ENCODE measurements at regions not wholly inside any gene's neighbourhood (a gene's known extent, or its start where the extent isn't known, plus 50 kb on each side); places are given as distances from the start of the nearest gene placed in this dataset.

DNA sequence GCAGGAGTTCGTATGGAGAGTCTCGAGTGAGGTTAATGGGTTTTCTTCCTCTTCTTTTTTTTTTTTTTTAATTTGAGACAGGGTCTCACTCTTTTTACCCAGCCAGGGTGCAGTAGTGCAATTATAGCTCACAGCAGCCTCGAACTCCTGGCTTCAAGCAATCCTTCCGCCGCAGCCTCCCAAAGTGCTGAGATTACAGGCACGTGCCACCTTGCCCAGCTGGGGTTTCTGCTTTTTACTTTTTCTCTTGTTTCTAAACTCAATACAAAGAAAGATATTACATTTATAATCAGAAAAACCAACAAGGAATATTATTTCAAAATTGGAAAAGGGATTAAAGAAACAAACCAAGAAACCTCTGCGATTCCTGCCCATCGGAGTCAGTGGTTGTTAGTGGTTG, 175.9 kb downstream of the SEC14L1 start:
- no peak for TF ChIP-seq CTCF (IDR thresholded peaks at IDR 0.05; ENCODE audit: insufficient read depth, low read length, poor library complexity, severe bottlenecking)
- H3K4me3 ChIP-seq (replicated peaks; ENCODE audit: low read depth, low read length), result no peak overlapping the region
- no peaks in the 10 kb centered on the region for H3K27me3 ChIP-seq (replicated peaks; ENCODE audit: control insufficient read depth, insufficient read depth, low read length)
- no peak for DNase-seq (ENCODE audit: extremely low read depth, insufficient read length)
- no peaks in the 10 kb centered on the region for H3K36me3 ChIP-seq (ENCODE audit: control insufficient read depth, insufficient read depth, low read length)

DNA sequence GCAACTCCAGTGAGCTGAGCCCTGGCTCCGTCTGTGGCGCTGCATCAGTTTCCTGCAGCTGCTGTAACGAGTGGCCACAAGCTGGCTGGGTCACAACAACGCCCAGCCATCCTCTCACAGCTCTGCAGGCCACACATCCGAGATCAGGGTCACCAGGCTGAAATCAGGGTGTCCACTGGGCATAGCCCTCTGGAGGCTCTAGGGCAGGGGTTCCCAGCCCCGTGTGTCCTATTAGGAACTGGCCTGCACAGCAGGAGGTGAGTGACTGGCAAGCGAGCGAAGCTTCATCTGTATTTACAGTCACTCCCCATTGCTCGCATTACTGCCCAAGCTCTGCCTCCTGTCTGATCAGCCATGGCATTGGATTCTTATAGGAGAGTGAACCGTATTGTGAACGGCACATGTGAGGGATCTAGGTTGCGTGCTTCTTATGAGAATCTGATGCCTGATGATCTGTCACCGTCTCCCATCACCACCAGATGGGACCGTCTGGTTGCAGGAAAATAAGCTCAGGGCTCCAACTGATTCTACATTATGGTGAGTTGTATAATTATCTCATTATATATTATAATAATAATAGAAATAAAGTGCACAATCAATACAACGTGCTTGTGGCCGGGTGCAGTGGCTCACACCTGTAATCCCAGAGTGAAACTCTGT, 176.5 kb downstream of the SEC14L1 start:
- no peaks in the 10 kb centered on the region for H3K36me3 ChIP-seq (ENCODE audit: control insufficient read depth, insufficient read depth, low read length)

GRCh38 chr17:77318021-77318420, 177.3 kb downstream of the SEC14L1 start:
- no peak for DNase-seq (ENCODE audit: extremely low read depth, insufficient read length)
- Histone ChIP-seq H3K27me3 (replicated peaks; ENCODE audit: control insufficient read depth, insufficient read depth, low read length) (no peaks in the 10 kb centered on the region), H3K4me3 (replicated peaks; ENCODE audit: low read depth, low read length) (no peak overlapping the region), H3K36me3 (ENCODE audit: control insufficient read depth, insufficient read depth, low read length) (no peaks in the 10 kb centered on the region)
- TF ChIP-seq CTCF (IDR thresholded peaks at IDR 0.05; ENCODE audit: insufficient read depth, low read length, poor library complexity, severe bottlenecking), result no peak

More for the DNA sequence above, 176.5 kb downstream of the SEC14L1 start:
- no peaks in the 10 kb centered on the region for H3K27me3 ChIP-seq (replicated peaks; ENCODE audit: control insufficient read depth, insufficient read depth, low read length)
- no peak overlapping the region for H3K4me3 ChIP-seq (replicated peaks; ENCODE audit: low read depth, low read length)
- TF ChIP-seq CTCF (IDR thresholded peaks at IDR 0.05; ENCODE audit: insufficient read depth, low read length, poor library complexity, severe bottlenecking), result no peak
- DNase-seq (ENCODE audit: extremely low read depth, insufficient read length), result no peak

DNA sequence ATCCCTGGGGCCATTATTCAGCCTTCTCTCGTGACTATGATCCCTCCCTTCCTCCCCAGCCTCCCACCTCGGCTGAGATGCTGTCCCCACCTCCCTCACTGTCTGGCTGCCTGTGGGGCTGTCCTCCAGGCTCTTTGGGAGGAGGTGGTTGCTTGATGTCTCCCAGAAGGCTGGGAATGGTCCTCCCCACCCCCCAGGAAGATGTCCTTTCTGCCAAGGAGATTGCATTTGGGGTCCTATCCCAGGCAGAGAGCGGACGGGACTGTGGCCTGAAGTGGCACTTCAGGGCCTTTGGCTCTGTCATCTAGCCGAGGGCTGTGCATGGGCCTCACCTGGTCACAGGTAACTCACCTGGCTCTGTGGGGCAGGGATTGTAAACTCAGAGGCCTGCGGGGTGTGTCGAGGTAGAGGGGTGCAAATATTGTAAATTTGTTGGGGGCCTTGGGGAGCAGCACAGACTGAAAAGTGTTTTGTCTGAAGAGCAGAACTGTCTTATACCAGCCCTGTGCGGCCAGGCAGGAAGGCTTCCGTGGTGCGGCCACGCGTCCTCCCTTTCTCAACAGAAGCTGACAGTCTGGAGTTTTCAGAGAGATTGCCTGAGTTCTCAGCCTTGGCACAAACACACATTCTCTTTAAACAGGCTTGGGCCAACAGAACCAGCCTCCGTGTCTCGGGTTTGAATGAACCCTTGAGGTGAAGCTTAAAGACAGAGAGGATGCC, 177.9 kb downstream of the SEC14L1 start:
- Histone ChIP-seq H3K4me3 (replicated peaks; ENCODE audit: low read depth, low read length) (0 out of 2 replicates have a peak overlapping the region, but pooled peaks have one; percentile 79), H3K27me3 (replicated peaks; ENCODE audit: control insufficient read depth, insufficient read depth, low read length) (no peaks in the 10 kb centered on the region), H3K36me3 (ENCODE audit: control insufficient read depth, insufficient read depth, low read length) (no peaks in the 10 kb centered on the region)
- DNase-seq (ENCODE audit: extremely low read depth, insufficient read length), result no peak
- no peak for TF ChIP-seq CTCF (IDR thresholded peaks at IDR 0.05; ENCODE audit: insufficient read depth, low read length, poor library complexity, severe bottlenecking)

DNA sequence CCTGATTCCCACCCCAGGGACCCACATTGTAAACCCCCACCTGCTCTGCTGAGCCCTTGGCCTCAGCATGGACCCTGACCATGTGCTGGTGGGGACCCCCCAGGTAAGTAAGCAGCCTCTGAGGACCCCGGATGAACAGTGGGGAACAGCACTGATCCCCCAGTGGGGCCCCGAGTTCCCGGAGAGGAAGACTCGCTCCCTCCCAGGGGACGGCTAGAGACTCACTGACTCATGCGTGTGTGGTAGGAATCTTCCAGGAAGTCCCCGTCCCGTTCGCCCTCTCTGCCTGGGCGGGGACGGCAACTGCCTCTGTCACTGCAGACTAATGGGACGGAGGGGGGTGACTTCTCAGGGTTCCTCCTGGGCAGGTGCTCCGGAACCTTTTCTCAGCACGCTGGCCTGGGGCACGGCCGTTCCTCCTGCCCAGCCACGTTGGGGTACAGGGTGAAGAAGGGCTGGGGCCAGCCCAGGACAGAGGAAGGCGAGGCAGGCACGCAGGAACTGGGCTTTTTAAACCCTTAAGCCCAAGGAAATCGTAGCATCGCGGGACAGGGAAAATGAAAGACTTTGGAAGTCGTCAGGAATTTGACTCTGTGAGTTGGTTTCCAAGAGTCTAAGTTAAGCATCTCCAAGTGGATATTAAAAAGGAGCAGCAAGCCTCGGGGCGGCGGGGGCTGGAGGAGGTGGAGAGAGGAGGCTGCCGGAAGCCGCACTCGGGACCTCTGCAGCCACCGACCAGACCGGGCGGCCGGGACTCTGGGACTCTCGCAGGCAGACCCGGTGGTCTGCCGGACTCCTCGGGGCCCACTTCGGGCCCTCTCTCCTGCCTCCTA, 178.7 kb downstream of the SEC14L1 start:
- TF ChIP-seq CTCF (IDR thresholded peaks at IDR 0.05; ENCODE audit: insufficient read depth, low read length, poor library complexity, severe bottlenecking), result no peak
- no peaks in the 10 kb centered on the region for H3K36me3 ChIP-seq (ENCODE audit: control insufficient read depth, insufficient read depth, low read length)
- H3K27me3 ChIP-seq (replicated peaks; ENCODE audit: control insufficient read depth, insufficient read depth, low read length), result no peaks in the 10 kb centered on the region
- H3K4me3 ChIP-seq (replicated peaks; ENCODE audit: low read depth, low read length), result peak overlapping the region; percentile 79
- DNase-seq (ENCODE audit: extremely low read depth, insufficient read length), result peak; percentile 78

Measured in GM06990 (cell line).